Amygdala (tissue), 56 donors: ENCODE measurements at regions not wholly inside any gene's neighbourhood (a gene's known extent, or its start where the extent isn't known, plus 50 kb on each side); places are given as distances from the start of the nearest gene placed in this dataset.

ENCODE experiments used
- DNase-seq, 56 donors: peaks; one replicate each; lab custom pipeline; 2025; lab: John Stamatoyannopoulos, UW

DNA sequence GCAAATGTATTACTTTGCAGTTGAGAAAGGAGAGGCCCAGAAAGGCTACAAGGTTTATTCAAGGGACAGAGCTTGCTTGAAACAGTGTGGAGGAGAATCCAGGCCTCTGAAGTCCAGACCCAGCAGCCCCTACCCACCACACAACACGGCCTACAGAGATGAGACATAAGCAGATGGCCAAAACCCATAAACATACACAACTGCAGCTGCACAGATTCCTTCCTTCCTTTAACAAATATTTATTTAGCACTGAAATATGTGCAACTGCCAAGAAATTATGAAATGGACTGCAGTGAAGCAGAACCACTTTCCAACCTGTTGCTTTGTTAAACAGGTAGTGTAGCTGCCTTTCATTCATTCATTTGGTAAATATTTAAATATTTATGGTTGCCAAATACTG lies 122.3 kb downstream of the SPATA19 start:
- no peak for DNase-seq

DNA sequence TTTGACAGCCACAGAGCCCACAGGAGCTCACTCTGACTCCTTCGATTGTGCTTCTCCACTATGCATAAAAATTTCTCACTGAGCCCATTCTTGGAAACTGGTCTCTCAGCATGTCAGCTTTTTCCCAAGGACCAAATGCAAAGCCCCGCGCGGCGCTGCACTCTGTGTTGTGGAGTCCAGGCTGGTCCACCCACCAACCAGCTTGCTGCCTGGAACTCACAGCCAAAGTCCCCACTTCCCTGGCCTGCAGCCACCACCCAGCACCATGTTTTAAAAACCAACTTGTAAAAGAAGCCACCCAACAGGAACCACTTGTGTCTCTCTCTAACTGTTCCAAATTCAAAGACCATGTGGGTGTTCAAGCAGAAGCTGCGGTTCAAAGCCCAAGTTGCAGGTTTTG lies 124.4 kb downstream of the SPATA19 start:
- DNase-seq = peak in 2 of 56 donors; percentile 8 to 31

DNA sequence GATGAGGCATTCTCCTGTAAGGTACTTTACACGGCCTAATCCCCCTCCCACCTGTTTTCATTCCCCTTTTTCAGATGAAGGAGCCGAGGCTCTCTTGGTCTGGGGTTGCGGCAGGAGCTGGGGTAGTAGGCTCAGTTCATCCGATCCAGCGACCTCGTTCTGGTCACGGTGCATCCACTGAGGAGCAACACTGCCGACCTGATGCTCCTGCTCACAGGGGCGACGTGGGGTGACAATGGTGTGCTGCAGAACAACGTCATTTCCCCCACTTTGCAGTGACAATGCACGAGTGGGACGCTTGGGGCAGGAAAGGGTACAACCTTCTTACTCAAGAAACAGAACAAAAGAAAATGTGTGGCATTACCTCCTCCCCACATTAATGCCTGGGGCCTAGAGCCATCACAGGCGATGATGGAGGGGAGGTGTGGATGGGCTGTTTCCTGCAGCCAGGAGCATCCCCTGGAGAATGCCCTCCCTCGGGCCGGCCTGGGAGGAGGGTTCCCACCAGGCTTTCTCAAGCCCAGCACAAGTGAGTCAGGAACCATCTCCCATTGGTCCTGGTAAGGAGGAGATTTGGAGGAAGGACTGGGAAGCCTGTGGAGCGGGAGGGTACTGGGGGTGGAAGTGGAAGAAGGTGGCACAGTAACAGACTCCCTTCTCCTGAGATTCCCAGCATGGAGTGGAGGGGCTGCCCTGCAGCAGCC lies 125.6 kb downstream of the SPATA19 start:
- no peak for DNase-seq

DNA sequence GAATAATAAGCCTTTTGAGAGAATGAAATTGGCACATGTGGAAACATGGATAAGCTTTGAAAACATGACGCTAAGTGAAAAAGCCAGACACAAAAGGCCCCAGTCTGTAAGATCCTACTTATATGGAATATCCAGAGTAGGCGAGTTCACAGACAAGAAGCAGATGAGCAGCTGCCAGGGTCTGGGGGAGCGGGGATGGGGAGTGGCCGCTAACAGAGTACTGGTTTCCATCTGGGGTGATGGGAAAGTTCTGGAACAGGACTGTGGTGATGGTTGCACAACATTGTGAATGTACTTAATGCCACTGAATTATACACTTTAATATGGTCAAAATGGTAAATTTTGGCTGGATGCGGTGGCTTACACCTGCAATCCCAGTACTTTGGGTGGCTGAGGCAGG lies 126.5 kb downstream of the SPATA19 start:
- no peak for DNase-seq

DNA sequence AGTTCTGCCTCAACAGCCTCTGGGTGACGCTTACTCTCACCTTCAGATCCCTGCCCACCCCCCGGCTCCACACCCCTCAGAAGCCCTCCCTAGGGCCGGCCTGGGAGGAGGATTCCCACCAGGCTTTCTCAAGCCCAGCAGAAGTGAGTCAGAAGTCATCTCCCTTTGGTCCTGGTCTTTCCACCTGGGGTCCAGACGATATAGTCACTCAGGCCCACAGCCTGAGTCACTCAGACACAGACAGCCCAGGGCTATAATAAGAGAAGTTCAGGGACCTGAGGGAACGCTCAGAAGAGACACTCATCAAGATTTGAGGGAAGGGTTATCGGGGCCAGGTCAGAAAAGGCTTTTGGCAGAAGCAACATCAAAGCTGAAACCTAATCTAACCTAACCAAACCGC lies 127.1 kb downstream of the SPATA19 start:
- no peak for DNase-seq

DNA sequence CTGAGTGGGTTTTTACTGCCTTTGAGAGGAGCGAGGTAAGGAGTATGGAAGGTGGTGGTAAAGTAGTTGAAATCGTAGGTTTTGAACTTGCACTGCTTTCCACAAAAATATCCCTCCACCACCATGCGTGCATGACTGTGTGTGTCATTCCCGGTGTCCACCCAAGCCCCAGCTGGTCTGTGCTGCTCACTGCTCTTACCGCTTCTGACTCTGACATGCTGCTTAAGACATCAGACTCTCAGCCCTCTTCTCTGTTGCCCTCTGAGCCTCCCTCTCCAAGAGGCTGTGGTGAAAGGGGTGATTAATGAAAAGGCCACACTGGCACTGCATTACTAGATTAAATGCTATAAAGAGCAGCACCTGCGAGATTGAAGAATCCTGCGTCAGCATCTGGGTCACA lies 128.7 kb downstream of the SPATA19 start:
- no peak for DNase-seq

DNA sequence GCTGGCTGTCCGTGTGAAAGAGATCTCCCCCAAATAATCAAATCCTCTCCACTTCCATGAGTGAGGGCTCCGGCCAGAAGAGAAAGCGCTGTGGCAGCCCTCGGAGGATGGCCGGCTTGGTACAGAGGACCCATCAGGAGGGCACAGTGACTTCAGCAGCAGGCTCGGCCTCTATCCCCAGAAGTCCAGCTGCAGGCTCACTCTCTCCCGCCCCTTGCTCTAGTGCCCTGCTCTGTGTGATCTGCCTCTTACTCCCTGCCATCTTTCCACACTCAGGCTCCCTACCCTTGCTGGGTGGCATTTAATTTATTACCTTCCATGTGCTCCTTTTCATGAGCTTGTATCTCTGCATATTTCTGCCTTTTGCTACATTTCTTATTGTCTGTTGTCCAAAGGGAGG lies 129.7 kb downstream of the SPATA19 start:
- no peak for DNase-seq

DNA sequence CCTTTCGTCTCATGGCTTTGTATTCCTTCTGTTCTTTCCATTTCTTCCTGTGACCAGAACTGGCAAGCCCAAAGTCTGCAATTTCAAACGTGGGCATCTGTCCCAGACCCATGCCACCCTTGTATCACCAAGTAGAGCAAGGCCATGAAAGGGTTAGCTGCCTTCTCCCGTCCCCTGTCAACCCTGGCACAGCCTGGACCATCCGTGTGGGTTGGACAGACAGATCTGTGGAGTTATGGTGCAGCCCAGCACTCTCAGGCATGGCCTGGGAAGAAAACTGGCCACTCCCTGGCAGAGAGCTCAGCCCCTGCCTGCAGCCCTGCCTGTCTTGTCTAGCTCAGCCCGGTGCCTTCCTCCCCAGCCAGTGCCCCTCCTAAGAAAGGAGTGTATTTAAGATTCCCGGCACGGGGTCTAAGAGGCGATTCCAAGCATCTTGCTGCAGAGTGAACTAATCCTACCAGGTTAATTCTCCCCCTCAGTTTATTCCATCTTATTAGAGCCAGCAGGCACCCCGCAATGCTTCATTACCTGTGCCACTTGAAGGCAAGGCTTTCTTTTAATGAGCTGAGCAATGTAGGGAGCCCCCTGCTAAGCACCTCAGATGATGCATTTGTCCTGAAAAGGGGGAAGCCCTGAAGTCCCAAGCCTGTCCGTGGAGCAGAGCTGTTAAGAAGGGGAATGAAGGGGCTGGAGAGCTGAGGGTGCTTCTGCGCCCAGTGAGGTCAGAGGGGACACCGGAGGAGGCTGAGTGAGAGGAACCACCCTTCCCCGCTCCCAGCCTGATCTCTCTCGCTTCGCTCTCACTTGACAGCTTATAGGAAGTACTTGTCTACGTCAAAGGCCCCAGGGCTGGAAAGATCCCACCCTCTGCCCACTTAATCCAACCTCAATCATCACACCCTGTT lies 130.6 kb downstream of the SPATA19 start:
- no peak for DNase-seq

DNA sequence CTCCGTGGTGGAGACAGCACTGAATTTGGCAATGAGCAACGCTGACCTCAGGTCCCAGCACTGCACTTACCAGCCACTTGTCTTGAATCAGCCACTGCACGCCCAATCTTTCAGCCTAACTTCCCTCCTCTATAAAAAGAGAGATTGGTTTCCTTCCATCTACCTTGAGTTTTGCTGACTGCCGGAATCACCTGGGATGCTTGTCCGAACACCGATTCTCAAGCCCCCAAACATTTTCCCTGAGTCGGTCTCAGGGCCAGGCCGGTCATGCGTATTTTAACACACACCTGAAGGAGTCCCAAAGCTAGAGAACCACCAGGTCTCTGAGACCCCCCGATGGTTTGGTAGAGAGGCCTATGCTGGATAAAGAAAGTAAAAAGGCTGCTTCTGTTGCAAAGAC lies 131.5 kb downstream of the SPATA19 start:
- DNase-seq = no peak

DNA sequence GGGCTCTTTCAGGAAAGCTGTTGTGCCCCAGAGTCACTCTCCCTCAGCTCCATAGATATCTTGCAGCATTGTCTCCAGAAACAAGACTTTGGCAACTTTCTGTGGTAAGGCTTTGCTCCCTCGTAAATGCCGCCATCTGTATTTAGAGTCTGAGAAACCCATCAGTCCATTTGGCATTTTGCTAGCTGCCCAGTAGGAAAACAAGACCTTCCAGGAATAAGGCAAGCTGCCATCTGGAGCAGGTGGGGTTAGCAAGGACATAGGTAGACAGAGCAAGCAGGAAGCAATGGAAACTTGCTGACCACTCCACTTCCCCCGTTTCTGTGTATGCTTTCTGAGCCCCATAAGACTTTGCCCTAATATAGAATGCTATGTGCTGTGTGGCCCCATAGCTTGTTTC lies 131.9 kb downstream of the SPATA19 start:
- no peak for DNase-seq

DNA sequence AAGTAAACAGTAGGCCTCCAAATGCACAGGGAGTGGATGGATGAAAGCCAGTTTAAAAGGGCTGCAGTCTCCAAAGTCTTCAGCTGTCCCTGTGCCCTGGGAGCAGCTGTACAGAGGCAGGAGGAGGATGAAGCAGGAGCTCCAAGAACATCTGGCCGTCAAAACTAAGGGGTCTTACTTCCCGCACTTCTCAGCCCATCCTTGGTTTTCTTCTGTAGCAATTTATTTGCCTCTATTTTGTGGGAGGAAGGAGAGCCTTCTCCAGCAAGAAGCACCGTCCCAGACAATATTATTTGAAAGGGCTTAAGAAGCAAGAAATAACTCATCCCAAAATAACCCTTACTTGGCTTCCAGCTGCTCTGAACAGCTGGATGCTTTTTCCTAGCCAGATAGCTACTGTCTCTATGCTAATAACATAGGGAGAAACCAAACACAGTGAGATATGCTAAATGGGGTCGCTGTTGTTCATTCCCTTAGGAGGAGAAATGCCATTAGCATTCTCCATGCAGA lies 133.2 kb downstream of the SPATA19 start:
- no peak for DNase-seq

DNA sequence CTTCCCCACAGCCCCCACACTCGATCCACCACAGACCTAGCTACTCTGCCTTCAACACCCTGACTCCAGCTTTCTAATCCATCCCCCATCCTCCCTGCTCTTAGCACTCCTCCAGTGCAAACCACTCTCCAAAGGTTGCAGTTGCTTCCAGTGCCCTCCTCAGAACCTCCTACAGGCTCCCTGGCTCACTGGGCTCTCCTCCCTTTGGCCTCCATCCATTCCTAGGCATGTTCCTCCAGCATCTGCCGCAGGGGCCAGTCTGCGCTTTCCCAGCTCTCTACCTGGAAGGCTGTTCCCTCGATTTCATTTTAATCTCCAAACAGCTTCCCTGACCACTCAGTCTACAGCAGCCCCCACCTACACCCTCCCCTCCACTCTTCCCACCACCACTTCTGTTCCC lies 133.8 kb downstream of the SPATA19 start:
- no peak for DNase-seq

DNA sequence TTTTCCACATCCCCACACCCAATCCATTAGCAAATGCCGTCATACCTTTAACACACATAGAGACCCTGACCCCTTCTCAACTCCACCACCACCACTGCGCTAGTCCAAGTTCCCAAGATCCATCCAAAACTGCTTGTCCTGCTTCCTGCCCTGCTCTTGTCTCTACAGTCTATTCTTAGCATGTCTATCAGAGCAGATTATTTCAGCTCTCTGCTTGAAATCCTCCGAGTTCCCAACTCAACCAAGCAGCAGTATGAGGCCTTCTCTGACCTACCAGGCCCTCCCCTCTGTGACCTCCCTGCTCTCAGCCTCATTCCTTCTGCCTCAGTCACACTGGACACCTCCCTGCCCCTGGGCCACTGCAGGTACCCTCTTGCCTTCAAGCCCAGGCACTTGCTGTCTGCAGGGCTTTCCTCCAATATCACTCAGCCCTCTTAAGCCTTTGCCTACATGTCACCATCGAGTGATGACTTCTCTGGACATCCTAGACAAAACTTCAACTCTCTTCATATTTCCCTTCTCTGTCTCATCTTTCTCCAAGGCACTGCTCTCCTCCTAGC lies 134.6 kb downstream of the SPATA19 start:
- DNase-seq = no peak

DNA sequence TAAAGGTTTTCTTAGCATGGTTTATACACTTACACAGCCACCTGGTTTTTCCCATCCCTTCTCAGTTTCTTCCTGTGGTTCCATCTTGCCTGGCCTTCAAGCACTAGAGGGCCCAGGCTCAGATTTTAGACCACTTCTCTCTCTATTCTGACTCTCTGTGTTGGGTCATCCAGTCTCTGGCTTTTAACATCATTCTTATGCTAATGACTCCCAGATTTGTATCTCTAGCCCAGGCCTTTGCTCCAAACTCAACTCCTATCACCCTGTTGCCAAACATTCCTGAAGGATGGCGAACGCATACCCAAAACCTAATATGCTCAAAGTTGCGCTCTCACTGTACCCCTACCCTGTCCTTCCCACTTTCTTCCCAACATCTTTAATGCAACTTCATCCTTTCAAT lies 135.1 kb downstream of the SPATA19 start:
- DNase-seq = no peak

DNA sequence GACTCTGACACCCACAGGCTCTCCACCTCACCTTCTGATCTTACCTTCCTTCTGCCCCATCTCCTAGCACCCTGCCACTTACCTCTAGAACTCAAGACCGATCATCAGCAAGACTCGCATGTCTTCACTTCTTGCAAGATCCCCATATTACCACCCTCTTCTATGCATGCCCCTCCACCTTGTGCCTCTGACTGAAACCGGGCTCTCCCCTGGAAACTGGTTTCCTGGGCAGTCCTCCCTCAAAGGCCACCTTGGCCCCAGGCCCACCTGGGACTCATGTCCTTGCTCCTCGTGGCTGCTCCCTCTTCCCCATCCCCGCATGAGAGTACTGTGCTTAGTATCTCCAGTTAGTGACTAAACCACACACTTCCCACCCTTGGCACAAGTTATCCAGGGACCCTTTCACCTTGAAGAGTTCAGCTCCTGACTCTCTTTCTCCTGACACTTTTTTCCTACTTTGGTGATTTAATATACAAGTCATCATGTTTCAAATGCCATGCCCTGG lies 136.7 kb downstream of the SPATA19 start:
- no peak for DNase-seq

DNA sequence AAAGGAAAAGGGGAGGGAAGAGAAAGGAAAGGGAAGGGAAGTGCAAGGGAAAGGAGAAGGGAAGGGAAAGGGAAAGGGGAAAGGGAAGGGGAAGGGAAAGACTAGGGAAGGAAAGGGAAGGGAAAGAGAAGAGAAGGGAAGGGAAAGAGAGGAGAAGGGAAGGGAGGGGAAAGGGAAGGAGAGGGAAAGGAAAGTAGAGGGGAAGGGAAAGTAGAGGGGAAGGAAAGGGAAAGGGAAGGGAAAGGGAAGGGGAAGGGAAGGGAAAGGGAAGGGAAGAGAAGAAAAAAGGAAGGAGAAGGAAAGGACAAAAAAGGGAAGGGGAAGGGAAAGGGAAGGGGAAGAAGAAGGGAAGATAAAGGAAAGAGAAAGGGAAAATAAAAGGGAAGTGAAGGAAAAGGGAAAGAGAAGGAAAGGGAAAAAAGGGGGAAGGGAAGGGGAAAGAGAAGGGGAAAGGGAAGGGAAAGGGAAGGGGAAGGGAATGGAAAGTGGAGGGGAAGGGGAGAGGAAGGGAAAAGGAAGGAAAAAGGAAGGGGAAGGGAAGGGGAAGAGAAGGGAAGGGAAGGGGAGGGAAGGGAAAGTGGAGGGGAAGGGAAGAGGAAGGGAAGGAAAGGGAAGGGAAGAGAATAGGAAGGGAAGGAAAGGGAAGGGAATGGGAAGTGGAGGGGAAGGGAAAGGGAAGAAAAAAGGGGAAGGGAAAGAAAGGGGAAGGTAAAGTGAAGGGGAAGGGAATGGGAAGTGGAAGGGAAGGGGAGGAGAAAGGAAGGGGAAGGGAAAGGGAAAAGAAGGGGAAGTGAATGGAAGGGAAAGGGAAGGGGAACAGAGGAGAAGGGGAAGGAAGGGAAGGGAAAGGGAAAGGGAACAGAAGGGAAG lies 138.2 kb downstream of the SPATA19 start:
- no peak for DNase-seq

DNA sequence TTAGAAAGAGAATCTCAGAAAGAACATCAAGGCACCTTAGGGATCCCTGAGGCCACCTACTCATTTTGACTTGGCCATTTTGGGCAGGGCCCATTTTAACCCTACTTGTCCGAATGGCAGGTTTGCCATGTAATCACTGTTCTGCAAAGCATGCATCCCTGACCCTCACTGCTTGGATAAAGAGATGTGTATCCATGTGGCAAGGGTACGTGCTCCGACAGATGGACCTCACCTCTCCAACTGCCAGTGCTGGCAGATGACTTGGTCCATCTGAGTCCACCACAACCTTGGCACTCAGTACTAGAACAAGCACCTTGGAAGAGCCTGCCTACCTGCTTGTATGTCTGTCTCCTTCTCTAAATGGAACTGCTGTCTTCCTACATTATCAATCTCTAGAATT lies 139.4 kb downstream of the SPATA19 start:
- DNase-seq = no peak

DNA sequence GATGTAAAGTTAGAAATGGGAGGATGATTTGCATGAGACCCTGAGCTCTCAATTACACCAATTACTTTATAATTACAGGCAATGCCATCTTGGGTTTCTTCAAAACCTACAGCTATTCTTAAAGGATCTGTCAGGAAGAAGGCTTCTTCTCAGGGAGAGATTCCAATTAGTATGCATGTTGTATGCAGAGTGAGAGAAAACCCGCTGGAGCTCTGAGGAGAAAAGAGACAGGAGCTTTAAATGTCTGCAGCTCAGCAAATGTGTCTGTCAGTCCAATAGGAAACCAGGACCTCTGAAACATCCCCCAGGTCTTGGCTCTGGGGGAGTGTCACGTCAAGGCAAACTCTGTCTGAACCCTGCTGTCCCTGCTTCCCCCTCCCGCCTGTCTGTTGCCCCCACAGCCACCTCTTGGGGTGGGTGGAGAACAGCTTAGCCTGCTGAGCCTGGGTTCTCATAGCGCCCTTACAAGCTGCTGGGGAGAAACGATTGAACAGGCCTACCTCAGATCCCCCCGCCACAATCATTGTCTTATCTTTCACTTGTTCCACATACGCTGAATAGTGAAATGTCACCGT lies 140.2 kb downstream of the SPATA19 start:
- DNase-seq = no peak

DNA sequence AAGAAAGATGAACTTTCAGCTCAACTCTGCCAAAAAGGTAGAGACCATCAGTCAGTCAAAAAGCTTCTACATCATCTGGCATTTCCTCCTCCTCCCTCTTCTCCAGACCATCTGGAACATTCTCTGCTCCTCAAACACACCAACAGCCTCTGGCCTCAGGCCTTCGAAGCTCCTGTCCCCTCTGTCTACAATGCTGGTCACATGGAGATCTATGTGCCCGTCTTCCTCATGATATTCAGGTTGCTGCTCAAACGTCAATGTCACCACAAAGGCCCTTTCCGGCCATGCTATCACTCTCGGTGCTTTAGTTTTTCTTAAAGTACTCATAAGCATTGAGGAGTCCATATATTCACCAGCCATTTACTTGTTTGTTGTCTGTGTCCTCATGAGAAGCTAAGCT lies 146.2 kb downstream of the SPATA19 start:
- no peak for DNase-seq

DNA sequence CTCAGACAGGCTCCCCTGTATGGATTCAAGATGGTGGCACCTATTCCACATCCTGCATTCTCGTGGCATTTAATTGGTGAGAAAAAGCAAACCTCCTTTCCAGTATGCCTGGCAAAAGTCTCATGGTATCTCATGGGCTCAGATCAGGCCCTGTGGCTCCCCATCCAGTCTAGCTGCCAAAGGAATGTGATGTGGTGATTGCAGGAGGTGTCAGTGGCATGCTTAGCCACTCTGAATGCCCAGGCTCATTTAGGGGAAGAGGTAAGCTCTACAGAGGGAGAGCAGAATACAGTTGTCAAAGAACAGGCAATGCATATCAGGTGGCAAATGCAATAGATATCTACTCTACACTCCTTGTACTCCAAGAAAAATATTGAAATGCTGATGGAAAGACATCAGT lies 146.7 kb downstream of the SPATA19 start:
- DNase-seq = no peak
